GM19395 (cell line): ENCODE measurements at regions not wholly inside any gene's neighbourhood (a gene's known extent, or its start where the extent isn't known, plus 50 kb on each side); places are given as distances from the start of the nearest gene placed in this dataset.
"Not testable (repeated sequence)": the region's sequence is repeated elsewhere in the genome, so short reads cannot be mapped to it uniquely, and the experiment has no call there.

Experiments used
- ATAC-seq: cut with Tn5 transposase; IDR thresholded peaks from one replicate; pipeline ENCODE4 v1.9.1; 2021; ENCODE audit warnings: mild to moderate bottlenecking, moderate library complexity; ENCODE audit not compliant: unreplicated experiment

GRCh38 chr16:9337308-9338032 lies 246.0 kb downstream of the HAPSTR1 start:
- no peak for ATAC-seq

- ATAC-seq: no peak
Observed at GRCh38 chr16:9338068-9338467, 246.6 kb downstream of the HAPSTR1 start.

GRCh38 chr16:9338510-9338909 lies 247.1 kb downstream of the HAPSTR1 start:
- ATAC-seq: no peak

GRCh38 chr16:9340526-9341256 lies 249.2 kb downstream of the HAPSTR1 start:
- ATAC-seq: no peak

GRCh38 chr16:9343276-9343675 lies 251.8 kb downstream of the HAPSTR1 start:
- no peak for ATAC-seq

GRCh38 chr16:9344508-9344907 lies 253.1 kb downstream of the HAPSTR1 start:
- ATAC-seq: no peak

- ATAC-seq: no peak
Observed at GRCh38 chr16:9345046-9345445, 253.6 kb downstream of the HAPSTR1 start.

- no peak for ATAC-seq
Observed at GRCh38 chr16:9345880-9346279, 254.4 kb downstream of the HAPSTR1 start.

- no peak for ATAC-seq
Observed at GRCh38 chr16:9348912-9349311, 257.5 kb downstream of the HAPSTR1 start.

- not testable (repeated sequence) for ATAC-seq
Observed at GRCh38 chr16:9349373-9349960, 258.0 kb downstream of the HAPSTR1 start.

GRCh38 chr16:9350119-9350799 lies 258.8 kb downstream of the HAPSTR1 start:
- ATAC-seq: not testable (repeated sequence)

- ATAC-seq: no peak
Observed at GRCh38 chr16:9351440-9351839, 260.0 kb downstream of the HAPSTR1 start.

GRCh38 chr16:9351841-9352434 lies 260.5 kb downstream of the HAPSTR1 start:
- no peak for ATAC-seq

- no peak for ATAC-seq
Observed at GRCh38 chr16:9357829-9358228, 266.4 kb downstream of the HAPSTR1 start.

GRCh38 chr16:9360075-9360474 lies 268.6 kb downstream of the HAPSTR1 start:
- ATAC-seq: no peak

- ATAC-seq: no peak
Observed at GRCh38 chr16:9362050-9362449, 270.6 kb downstream of the HAPSTR1 start.

GRCh38 chr16:9362604-9363003 lies 271.2 kb downstream of the HAPSTR1 start:
- no peak for ATAC-seq

GRCh38 chr16:9363520-9363919 lies 272.1 kb downstream of the HAPSTR1 start:
- ATAC-seq: no peak

- no peak for ATAC-seq
Observed at GRCh38 chr16:9364721-9365369, 273.4 kb downstream of the HAPSTR1 start.

GRCh38 chr16:9365370-9365728 lies 273.9 kb downstream of the HAPSTR1 start:
- no peak for ATAC-seq
